GM21423 (cell line): ENCODE measurements at regions not wholly inside any gene's neighbourhood (a gene's known extent, or its start where the extent isn't known, plus 50 kb on each side); places are given as distances from the start of the nearest gene placed in this dataset.

Experiments
- ATAC-seq: cut with Tn5 transposase; IDR thresholded peaks from one replicate; pipeline ENCODE4 v1.9.1; 2021; ENCODE audit warnings: mild to moderate bottlenecking, moderate library complexity; ENCODE audit not compliant: unreplicated experiment

DNA sequence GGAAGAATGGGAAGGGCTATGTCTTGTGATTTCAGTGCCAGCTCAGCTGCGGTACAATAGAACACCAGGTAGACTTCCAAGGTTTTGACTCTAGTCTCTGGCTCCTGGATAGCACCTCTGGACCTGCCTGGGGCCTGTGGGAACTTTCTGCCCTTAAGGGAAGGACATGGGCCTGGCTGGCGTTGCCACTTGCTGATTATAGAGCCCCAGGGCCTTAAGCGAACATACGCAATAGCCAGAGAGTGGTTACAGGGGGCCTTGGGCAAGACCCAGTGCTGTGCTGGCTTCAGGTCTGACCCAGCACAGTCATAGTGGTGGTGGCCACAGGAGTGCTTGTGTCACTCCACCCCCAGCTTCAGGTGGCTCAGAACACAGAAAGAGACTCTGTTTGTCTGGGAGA, 131.1 kb upstream of the COL21A1 start:
- ATAC-seq = no peak

- no peak for ATAC-seq
These were observed 129.9 kb upstream of the COL21A1 start for GRCh38 chr6:56377295-56377694.

DNA sequence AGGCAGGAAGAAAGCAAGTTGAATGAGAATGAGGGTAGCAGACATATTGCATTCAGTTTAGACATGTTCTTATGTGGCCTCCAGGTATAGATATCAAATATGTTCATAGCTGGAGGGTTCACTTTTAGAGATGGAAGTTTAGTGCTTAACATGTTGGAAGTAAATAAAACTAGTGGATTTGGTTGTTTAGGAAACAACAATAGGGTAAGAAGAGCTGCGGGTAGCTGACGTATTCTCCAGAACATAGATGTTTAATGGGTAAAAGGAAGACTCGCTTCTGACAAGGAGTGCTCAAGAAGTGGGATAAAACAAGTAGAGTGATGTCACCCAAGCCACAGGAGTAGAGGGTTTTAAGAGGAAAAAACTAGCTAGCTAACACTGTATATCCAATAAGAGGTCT, 128.4 kb upstream of the COL21A1 start:
- ATAC-seq = no peak

DNA sequence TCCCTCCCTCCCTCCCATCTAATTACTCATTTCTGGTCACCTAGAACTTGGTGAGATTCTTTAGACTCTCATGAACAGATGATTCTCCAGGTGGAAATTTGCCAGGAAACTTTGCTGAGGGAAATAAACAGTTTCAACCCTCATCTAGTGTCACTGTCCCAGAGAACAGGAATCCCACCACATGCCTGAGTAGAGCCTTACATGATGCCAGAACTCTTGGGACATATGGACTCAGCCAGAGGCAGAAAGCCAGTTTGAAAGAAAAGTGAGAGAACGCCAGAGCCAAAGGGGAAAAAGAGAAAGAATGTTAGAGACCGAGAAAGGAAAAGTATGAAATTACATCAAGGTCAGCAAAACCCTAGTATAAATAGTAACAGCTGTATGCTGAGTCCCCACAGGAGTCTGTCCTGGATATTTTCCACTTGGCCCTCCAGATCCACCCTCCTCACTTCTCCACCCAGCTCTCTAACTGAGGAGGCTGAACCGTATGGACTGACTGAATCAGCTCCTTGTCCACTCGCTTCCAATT, 127.5 kb upstream of the COL21A1 start:
- no peak for ATAC-seq

GRCh38 chr6:56372406-56372995, 125.1 kb upstream of the COL21A1 start:
- no peak for ATAC-seq

DNA sequence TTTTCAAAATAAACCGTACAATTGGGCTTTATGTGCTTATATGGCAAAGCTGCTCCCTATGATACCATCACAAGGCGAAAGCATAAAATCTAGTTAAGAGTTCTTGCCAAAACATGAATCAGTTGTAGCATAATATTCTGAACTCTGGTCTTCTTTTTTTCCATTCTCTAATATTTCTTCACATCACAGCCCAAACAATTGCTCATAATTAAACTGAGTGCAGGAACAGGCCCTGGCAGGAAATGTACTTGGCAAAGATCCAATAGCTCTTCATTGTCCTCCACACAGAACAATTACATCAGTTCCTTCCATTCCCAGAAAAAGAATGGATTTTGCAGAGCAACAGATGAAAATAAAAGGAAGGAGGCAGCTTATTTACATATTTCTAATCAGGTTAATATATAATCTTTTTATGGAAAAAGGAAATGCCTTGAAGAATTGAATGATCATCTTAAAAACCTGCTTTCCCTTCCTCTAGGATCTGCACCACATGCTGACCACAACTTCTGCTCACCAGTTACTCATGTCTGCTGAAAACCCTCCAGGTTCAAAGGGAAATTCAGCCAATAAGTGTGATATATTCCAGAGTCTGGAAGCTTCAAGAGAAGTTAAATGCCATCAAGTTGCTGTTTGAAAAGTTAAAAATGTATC, 123.3 kb upstream of the COL21A1 start:
- ATAC-seq = peak; percentile 93

DNA sequence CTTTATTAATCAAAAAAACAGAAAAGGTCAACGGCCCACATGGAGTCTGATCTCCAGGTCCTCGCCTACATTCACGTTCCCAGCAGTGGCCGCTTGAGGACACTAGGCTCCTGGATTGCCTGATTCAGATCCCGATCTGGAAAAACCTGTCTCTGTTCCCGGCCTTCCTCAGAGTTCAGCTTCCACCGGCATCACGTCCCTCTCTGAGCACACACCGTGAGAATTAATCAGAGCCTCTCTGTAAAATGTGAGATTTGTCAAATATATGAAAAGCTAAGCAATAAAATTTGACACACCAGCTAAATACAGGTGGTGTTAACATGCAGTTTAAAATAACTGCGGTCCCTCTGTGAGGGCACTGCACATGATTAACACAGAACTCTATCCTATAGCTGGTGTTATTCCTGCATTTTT, 122.8 kb upstream of the COL21A1 start:
- no peak for ATAC-seq

DNA sequence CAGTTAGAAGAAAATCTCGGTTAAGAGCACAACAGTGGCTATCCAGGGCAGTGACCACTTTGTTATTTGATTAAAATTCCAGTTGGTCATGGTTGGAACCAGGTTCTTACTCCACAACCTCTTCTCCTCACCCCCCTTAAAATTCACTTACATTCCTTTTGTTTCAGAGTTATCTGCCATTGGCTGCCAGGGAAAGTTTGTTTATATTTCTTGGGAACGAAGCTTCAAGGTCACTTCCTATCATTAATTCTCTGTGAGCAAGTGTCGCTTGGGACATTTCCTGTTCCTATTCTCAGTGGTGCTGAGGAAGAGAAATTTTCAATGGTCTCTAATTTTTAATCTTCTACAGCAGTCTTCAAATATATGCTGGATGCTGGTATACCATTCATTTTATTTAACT, 121.1 kb upstream of the COL21A1 start:
- no peak for ATAC-seq

- no peak for ATAC-seq
These were observed 118.9 kb upstream of the COL21A1 start for GRCh38 chr6:56366141-56366852.

DNA sequence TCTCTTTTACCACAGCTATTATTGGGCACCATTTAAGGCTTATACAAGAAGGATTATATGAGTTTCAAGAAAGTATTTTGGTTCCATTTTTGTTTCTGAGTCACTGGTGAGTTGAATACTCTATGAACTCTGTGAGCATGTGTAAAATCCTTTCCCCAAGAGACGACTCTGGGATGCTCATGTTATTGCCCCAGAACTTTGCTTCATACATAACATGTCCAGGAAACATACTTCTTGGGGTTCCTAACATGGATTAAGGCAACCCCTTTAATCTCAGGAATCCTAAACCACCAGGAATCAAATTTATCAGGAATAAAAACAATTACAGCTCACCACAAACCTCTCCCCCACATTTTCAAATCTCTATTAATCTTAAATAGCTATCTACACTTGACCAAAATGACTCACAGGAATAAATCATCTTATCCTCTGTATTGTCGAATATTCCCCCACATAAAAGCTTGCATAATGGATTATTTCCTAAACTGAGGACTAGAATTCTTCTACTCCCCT, 117.5 kb upstream of the COL21A1 start:
- no peak for ATAC-seq

DNA sequence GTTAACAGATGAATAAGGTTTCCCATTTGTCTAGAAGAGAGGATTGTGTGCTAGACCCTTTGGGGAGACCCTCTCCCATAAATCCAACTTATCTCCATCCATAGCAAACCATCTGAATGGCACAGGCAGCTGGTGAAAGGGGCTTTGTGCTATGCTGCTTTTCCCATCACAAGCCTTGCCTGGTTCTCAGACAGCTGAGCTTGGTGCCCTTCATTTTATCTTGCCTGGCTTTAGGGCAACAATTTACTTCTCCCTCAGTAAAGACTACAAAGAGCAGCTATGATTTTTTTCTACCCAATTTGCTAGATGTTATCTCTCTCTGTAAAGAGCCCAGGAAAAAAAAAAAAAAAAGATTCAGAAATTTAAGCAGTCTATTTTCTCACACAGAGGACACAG, 117.0 kb upstream of the COL21A1 start:
- ATAC-seq = no peak

DNA sequence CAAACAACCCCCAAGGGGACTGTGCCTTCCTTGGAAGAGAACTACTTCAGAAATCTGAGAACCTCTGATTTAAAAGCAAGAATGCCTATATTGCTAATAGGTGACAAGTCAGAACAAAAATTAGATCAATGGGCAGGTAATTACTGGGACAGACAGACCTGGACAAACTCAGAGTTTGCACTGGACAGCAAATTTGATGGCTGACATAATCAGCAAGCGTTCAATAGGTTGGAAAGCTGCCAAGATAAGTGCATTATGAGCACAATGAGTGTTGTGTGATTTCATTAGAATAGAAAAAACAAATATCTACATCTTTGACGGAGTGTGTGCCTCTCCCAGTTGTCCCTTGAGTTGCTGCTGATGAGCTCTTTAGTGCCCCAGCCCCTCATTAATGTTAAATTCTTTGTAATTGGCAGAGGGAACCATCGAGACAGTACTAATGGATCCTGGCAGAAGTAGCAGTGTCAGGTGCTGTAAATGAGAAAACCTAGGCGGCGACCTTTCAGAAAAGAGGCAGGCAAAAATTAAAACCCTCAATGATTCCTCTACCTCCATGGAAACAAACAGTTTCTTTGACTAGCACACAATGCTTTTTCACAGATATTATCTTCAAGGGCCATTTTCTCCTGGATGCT, 116.5 kb upstream of the COL21A1 start:
- ATAC-seq = no peak

DNA sequence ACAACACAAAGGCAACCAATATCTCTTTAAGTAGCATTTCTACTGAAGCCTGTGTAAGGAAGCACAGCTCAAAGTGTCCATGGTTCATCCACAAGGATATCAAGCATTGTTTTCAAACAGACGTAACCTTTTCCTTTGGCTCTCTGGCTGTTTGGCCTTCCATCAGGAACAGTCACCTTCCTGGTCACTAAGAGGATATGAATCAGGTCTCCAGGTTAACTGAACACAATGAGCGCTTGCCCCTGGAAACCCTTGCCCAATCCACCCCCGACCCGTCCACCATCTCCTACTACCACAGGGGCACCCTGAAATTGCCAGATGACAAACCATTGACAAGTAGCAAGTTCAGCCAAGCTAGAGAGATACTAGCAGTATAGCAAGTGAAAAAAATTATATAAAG, 114.4 kb upstream of the COL21A1 start:
- ATAC-seq = no peak

GRCh38 chr6:56359201-56359899, 112.0 kb upstream of the COL21A1 start:
- peak; percentile 86 for ATAC-seq

DNA sequence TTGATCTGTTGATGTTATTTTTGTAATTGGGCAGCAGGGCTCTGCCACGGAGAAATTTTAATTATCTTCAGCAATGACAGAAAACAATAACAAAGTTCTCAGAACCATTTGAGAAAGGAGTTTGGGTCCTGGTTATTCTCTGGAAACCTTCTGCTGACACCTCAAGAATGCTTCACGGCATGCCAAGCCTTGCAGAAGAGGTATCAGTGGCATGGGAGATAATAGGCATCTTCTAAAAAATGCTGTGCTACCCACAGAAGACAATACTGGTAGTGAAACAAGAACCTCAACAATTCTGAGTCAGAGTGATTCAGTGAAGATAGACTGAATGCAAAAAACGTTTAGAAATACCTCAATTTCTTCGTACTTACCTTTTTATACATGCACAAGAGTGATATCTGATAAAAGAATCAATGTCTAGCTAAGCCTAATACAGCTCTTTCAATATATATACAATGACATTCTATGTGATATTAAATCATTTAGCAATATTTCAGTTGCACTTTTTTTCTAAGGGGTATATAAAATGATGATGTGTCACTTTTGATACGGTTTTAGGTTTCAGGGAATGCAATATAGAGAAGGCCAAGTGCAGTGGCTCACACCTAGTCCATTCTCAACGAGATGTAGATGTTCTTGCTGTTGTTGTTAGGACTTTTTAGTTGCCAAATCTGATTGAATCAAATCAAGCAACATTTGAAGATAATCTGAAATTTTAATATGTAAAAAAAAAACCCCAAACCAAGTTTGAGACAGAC, 110.4 kb upstream of the COL21A1 start:
- ATAC-seq = no peak

DNA sequence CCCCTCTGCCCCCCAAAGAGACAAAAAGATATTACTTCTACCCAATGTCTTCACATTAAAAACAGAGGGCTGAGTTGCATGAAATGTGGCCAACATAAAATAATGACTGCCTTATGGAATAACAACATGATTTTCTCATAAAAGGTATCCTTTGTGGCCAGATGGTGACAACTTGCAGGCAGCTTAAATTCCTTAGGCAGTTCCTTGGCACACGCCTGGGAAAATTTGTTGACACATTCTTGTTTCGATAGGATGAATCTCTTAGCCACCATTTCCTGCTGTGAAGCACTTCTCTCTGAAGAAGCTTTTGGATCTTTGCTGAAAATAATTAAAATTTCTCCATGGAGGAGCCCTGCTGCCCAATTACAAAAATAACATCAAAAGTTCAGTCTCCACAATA, 109.0 kb upstream of the COL21A1 start:
- ATAC-seq = no peak

GRCh38 chr6:56353860-56354259, 106.5 kb upstream of the COL21A1 start:
- ATAC-seq = no peak

GRCh38 chr6:56350628-56351260, 103.4 kb upstream of the COL21A1 start:
- ATAC-seq = no peak

DNA sequence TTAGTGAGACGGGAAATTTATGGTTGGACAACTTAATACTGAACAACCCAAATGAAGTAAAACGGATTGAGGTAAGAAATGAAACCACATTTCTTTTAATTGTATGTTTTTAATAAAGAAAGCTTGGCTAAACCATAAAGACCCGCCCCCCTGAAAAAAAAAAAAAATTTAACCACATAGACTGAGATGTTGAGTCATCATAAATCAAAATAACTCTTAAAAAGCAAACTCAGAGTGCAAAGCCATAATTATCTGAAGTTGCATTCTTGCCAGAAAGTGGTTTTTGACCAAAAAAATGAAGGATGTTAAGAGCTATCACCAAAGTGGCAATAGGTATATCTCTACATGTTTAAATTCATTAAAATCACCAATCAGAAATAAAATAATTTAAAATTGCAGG, 101.8 kb upstream of the COL21A1 start:
- ATAC-seq = no peak

DNA sequence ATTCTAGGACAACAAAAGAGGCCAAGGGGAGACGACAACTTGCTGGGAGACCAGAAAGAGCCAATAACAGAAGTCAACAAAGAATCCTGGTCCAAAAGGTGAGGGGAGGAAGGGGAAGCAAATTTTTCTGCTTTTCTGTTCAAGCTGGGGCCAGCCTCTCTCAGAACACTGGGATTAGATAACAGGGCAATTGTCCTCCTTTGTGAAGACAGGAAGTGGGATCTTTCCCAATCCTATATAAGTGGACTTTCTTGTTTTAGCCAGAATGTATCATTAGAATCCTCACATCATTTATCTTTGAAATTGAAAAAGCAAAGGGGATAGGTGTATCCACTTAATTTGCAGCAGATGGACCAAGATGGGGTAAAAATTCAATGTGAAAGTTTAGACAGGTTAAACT, 101.2 kb upstream of the COL21A1 start:
- ATAC-seq = no peak
